Liver (tissue), 8 donors: ENCODE measurements at regions not wholly inside any gene's neighbourhood (a gene's known extent, or its start where the extent isn't known, plus 50 kb on each side); places are given as distances from the start of the nearest gene placed in this dataset.

Experiments
- DNase-seq: peaks from one replicate; pipeline ENCODE4 v3.0.0-alpha.2; 2017; ENCODE audit warnings: low spot score
- H3K27ac ChIP-seq, 2 donors: one replicate each; pipeline ENCODE4 v1.7.0; 2013; ENCODE audit warnings: inconsistent platforms in 2 of 2, low read length in 2 of 2, control low read depth in 1 of 2, low read depth in 1 of 2, mild to moderate bottlenecking in 1 of 2
- H3K27me3 ChIP-seq, 4 donors: one replicate each; pipeline versions ENCODE4 v1.6.1 to v1.7.0; 2013; ENCODE audit warnings: low read length in 3 of 4, inconsistent platforms in 1 of 4, mild to moderate bottlenecking in 1 of 4, moderate library complexity in 1 of 4; ENCODE audit not compliant: control insufficient read depth in 4 of 4, insufficient read depth in 4 of 4
- H3K36me3 ChIP-seq, 4 donors: one replicate each; pipeline versions ENCODE4 v1.6.1 to v1.7.0; 2013; ENCODE audit warnings: low read length in 3 of 4, mild to moderate bottlenecking in 3 of 4, low read depth in 1 of 4, moderate library complexity in 1 of 4; ENCODE audit not compliant: control insufficient read depth in 4 of 4, insufficient read depth in 3 of 4
- H3K4me1 ChIP-seq, 4 donors: one replicate each; pipeline versions ENCODE4 v1.6.1 to v1.7.0; 2013; ENCODE audit warnings: low read length in 3 of 4, mild to moderate bottlenecking in 3 of 4, moderate library complexity in 1 of 4; ENCODE audit not compliant: control insufficient read depth in 4 of 4, insufficient read depth in 4 of 4
- H3K4me3 ChIP-seq, 3 donors: one replicate each; pipeline versions ENCODE4 v1.6.1 to v1.7.0; 2013; ENCODE audit warnings: low read length in 3 of 3, control low read depth in 1 of 3, low read depth in 1 of 3, mild to moderate bottlenecking in 1 of 3
- H3K9ac ChIP-seq, 2 donors: one replicate each; pipeline ENCODE4 v1.7.0; 2013; ENCODE audit warnings: low read length in 2 of 2, mild to moderate bottlenecking in 2 of 2, moderate library complexity in 2 of 2, control low read depth in 1 of 2, low read depth in 1 of 2
- H3K9me3 ChIP-seq, 4 donors: one replicate each; pipeline versions ENCODE4 v1.6.1 to v1.7.0; 2013; ENCODE audit warnings: low read length in 3 of 4; ENCODE audit not compliant: control insufficient read depth in 4 of 4
- ATF3 ChIP-seq: IDR thresholded peaks from 2 replicates; pipeline ENCODE4 v1.6.1; 2016; ENCODE audit warnings: antibody characterized with exemption
- EGR1 ChIP-seq, 2 donors: IDR thresholded peaks; 2 replicates each; pipeline ENCODE4 v1.6.1; 2016 to 2018; ENCODE audit warnings: antibody characterized with exemption in 2 of 2, low read depth in 2 of 2
- FOXA1 ChIP-seq: IDR thresholded peaks from 2 replicates; pipeline ENCODE4 v1.6.1; 2016; ENCODE audit warnings: antibody characterized with exemption
- FOXA2 ChIP-seq: IDR thresholded peaks from 2 replicates; pipeline ENCODE4 v1.6.1; 2016; ENCODE audit warnings: antibody characterized with exemption
- GABPA ChIP-seq, 2 donors: IDR thresholded peaks in 1 of 2; conservative IDR thresholded peaks in 1 of 2; 2 replicates each; pipeline ENCODE4 v1.6.1; 2016; ENCODE audit warnings: antibody characterized with exemption in 2 of 2, mild to moderate bottlenecking in 1 of 2, moderate library complexity in 1 of 2
- HNF4A ChIP-seq, 2 donors: conservative IDR thresholded peaks; 2 replicates each; pipeline ENCODE4 v1.6.1; 2016; ENCODE audit warnings: antibody characterized with exemption in 2 of 2, mild to moderate bottlenecking in 2 of 2
- HNF4G ChIP-seq: IDR thresholded peaks from 2 replicates; pipeline ENCODE4 v1.6.1; 2016; ENCODE audit warnings: antibody characterized with exemption
- JUND ChIP-seq, 2 donors: IDR thresholded peaks; 2 replicates each; pipeline ENCODE4 v1.6.1; 2016; ENCODE audit warnings: antibody characterized with exemption in 2 of 2
- MAX ChIP-seq: IDR thresholded peaks from 2 replicates; pipeline ENCODE4 v1.6.1; 2016; ENCODE audit warnings: antibody characterized with exemption
- NR2F2 ChIP-seq: IDR thresholded peaks from 2 replicates; pipeline ENCODE4 v1.6.1; 2016; ENCODE audit warnings: antibody characterized with exemption
- RAD21 ChIP-seq, 2 donors: IDR thresholded peaks; 2 replicates each; pipeline ENCODE4 v1.6.1; 2016; ENCODE audit warnings: antibody characterized with exemption in 2 of 2, mild to moderate bottlenecking in 2 of 2
- REST ChIP-seq: IDR thresholded peaks from 2 replicates; pipeline ENCODE4 v1.6.1; 2016; ENCODE audit warnings: antibody characterized with exemption, mild to moderate bottlenecking
- RXRA ChIP-seq, 2 donors: IDR thresholded peaks; 2 replicates each; pipeline ENCODE4 v1.6.1; 2017 to 2018; ENCODE audit warnings: antibody characterized with exemption in 2 of 2, mild to moderate bottlenecking in 1 of 2
- SP1 ChIP-seq: IDR thresholded peaks from 2 replicates; pipeline ENCODE4 v1.6.1; 2018; ENCODE audit warnings: antibody characterized with exemption, mild to moderate bottlenecking
- TAF1 ChIP-seq: conservative IDR thresholded peaks from 2 replicates; pipeline ENCODE4 v1.6.1; 2016; ENCODE audit warnings: antibody characterized with exemption, mild to moderate bottlenecking
- YY1 ChIP-seq: IDR thresholded peaks from 2 replicates; pipeline ENCODE4 v1.6.1; 2016; ENCODE audit warnings: antibody characterized with exemption, mild to moderate bottlenecking
- whole genome bisulfite sequencing: extraction: QIAGEN DNeasy Blood & Tissue Kit; methylation state at CpG from one replicate; pipeline ENCODE4 v1.1.7; 2013; 5-methylcytosine and 5-hydroxymethylcytosine counted together
- TF ChIP-seq, protein P1 (sequence below): fragments of 150-350 bp; IDR thresholded peaks from 2 replicates; pipeline ENCODE4 v1.5.1; 2017; ENCODE audit warnings: improper control_type of control experiment, low read depth, low read length; ENCODE audit not compliant: missing input control
- TF ChIP-seq, protein P2 (sequence below): IDR thresholded peaks from 2 replicates; pipeline ENCODE4 v1.6.1; 2016; ENCODE audit warnings: antibody characterized with exemption
- donor health status: healthy.
- donor health status: healthy.
- donor health status: healthy.
- donor health status: healthy.
- donor health status: healthy.

DNA sequence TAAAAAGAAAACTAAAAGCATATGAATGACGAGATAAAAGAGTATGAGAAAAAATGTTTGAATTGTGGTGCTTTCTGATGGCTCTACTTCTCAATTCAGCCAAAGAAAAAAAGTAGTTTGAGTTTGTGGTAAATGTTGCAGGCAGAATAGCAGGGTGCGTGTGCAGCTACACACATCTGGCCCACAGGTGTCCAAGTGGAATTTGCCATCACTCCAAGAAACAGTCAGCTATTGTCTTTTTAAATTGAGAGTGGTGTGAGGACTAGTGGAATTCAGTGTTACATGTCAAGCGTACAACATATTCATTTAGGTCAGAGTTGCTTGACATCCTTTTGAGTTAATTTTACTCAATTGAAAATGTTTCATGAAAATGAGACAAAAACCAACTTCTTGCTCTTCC is 424.8 kb upstream of the MAD2L1 start:
- DNase-seq, result no peak
- no peaks in the 10 kb centered on the region for H3K9me3 ChIP-seq
- WGBS, result 71% methylated on average over 3 of the region's 3 CpGs
- no peak overlapping the region for H3K27ac ChIP-seq
- no peaks in the 10 kb centered on the region for H3K4me1 ChIP-seq
- H3K9ac ChIP-seq, result no peak overlapping the region
- H3K27me3 ChIP-seq, result no peaks in the 10 kb centered on the region
- no peaks in the 10 kb centered on the region for H3K36me3 ChIP-seq
- no peak overlapping the region for H3K4me3 ChIP-seq
- TF ChIP-seq REST (no peak), EGR1 (IDR thresholded peaks at IDR 0.05; ENCODE audit: low read depth in 2 of 2) (no peak), RAD21 (IDR thresholded peaks at IDR 0.05) (no peak), HNF4G (no peak), SP1 (no peak), YY1 (no peak), ATF3 (no peak), HNF4A (conservative IDR thresholded peaks at IDR 0.05) (no peak), NR2F2 (no peak), RXRA (IDR thresholded peaks at IDR 0.05) (no peak), TAF1 (no peak), MAX (no peak), GABPA (IDR thresholded peaks at IDR 0.05 in 1 of 2, conservative IDR thresholded peaks at IDR 0.05 in 1 of 2) (no peak), JUND (IDR thresholded peaks at IDR 0.05) (no peak), FOXA2 (no peak)
- TF ChIP-seq, protein P1, sequence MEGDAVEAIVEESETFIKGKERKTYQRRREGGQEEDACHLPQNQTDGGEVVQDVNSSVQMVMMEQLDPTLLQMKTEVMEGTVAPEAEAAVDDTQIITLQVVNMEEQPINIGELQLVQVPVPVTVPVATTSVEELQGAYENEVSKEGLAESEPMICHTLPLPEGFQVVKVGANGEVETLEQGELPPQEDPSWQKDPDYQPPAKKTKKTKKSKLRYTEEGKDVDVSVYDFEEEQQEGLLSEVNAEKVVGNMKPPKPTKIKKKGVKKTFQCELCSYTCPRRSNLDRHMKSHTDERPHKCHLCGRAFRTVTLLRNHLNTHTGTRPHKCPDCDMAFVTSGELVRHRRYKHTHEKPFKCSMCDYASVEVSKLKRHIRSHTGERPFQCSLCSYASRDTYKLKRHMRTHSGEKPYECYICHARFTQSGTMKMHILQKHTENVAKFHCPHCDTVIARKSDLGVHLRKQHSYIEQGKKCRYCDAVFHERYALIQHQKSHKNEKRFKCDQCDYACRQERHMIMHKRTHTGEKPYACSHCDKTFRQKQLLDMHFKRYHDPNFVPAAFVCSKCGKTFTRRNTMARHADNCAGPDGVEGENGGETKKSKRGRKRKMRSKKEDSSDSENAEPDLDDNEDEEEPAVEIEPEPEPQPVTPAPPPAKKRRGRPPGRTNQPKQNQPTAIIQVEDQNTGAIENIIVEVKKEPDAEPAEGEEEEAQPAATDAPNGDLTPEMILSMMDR, result no peak
- TF ChIP-seq, protein P2, sequence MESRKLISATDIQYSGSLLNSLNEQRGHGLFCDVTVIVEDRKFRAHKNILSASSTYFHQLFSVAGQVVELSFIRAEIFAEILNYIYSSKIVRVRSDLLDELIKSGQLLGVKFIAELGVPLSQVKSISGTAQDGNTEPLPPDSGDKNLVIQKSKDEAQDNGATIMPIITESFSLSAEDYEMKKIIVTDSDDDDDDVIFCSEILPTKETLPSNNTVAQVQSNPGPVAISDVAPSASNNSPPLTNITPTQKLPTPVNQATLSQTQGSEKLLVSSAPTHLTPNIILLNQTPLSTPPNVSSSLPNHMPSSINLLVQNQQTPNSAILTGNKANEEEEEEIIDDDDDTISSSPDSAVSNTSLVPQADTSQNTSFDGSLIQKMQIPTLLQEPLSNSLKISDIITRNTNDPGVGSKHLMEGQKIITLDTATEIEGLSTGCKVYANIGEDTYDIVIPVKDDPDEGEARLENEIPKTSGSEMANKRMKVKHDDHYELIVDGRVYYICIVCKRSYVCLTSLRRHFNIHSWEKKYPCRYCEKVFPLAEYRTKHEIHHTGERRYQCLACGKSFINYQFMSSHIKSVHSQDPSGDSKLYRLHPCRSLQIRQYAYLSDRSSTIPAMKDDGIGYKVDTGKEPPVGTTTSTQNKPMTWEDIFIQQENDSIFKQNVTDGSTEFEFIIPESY, result no peak

DNA sequence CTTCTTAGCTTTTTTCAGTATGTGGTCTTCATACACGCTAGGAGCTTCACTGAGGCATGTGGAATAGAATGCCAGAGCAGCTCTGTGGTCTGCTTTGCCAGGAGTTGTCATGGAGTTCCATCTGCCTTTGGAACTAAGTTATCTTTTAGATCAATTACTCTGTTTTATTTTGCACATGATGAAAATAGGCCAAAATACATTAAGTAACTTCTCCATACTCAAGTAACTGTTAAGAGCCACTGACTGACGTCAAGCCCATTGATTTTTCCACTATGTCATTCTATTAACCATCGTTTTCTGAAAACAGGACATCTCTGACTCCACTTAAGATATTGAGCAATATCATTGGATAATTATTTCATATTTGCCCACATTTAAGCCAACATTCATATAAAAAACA is 415.1 kb upstream of the MAD2L1 start:
- no peak for DNase-seq
- H3K9ac ChIP-seq, result no peak overlapping the region
- no peaks in the 10 kb centered on the region for H3K4me1 ChIP-seq
- no peak overlapping the region for H3K27ac ChIP-seq
- TF ChIP-seq NR2F2, result no peak
- no peak for TF ChIP-seq YY1
- no peak for TF ChIP-seq HNF4G
- TF ChIP-seq GABPA (IDR thresholded peaks at IDR 0.05 in 1 of 2, conservative IDR thresholded peaks at IDR 0.05 in 1 of 2), result no peak
- TF ChIP-seq FOXA1, result no peak
- no peak for TF ChIP-seq SP1
- no peak for TF ChIP-seq HNF4A (conservative IDR thresholded peaks at IDR 0.05)
- TF ChIP-seq RXRA (IDR thresholded peaks at IDR 0.05), result no peak
- TF ChIP-seq TAF1, result no peak
- TF ChIP-seq REST, result no peak
- no peak for TF ChIP-seq RAD21 (IDR thresholded peaks at IDR 0.05)
- no peak for TF ChIP-seq EGR1 (IDR thresholded peaks at IDR 0.05; ENCODE audit: low read depth in 2 of 2)
- H3K27me3 ChIP-seq, result no peaks in the 10 kb centered on the region
- 58% methylated on average over 3 of the region's 3 CpGs for WGBS
- no peak overlapping the region for H3K4me3 ChIP-seq
- H3K36me3 ChIP-seq, result no peaks in the 10 kb centered on the region
- no peaks in the 10 kb centered on the region for H3K9me3 ChIP-seq
